Left kidney (tissue), 1 donor: ENCODE measurements at regions not wholly inside any gene's neighbourhood (a gene's known extent, or its start where the extent isn't known, plus 50 kb on each side); places are given as distances from the start of the nearest gene placed in this dataset.
"Not testable (repeated sequence)": the region's sequence is repeated elsewhere in the genome, so short reads cannot be mapped to it uniquely, and the experiment has no call there.

Experiments
- DNase-seq: peaks from one replicate; pipeline ENCODE4 v3.0.0-alpha.2; 2013

DNA sequence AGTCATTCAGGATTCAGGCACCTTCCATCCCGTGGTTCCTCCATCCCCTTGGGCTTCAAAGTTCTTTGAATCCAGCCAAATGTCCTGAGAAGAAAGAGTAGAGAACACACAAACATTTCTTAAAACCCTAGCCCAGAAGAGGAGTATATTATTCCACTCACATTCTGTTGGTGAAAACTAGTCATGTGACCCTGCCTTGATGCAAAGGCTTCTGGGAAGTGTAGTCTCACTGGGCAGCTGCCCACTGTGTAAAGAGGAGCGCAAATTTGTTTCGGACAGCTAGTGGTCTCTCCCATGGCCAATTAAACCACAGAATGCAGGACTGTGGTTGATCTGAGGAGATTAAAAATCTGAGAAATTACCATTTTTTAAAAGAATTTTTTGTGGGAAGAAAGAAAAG, 304.4 kb downstream of the SUCLA2 start:
- DNase-seq: no peak

DNA sequence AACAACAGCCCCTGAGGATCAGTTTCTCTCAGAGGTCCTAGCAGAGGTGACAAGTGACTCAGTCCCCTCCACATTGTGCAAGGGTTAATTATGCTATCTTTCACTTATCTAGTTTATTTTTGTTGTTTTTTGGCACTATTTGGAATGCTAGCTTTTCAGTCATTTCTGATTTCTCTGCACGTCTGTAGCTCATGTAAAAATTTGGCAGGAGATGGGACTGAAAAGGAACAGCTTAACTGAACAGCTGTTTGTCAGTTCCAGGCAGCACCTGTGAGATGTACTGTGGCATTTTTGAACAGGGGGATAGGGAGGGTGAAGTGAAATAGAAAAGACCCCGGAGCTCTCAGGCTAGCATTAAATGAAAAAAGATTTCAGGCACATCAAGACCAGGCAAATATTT, 313.5 kb downstream of the SUCLA2 start:
- no peak for DNase-seq

DNA sequence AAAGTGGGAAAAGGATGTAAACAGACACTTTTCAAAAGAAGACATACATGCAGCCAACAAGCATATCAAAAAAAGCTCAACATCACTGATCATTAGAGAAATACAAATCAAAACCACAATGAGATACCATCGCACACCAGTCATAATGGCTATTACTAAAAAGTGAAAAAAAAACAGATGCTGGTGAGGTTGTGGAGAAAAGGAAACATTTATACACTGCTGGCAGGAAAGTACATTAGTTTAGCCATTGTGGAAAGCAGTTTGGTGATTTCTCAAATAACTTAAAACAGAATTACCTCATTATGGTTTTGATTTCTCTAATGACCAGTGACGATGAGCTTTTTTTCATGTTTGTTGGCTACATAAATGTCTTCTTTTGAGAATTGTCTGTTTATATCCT, 315.9 kb downstream of the SUCLA2 start:
- not testable (repeated sequence) for DNase-seq

DNA sequence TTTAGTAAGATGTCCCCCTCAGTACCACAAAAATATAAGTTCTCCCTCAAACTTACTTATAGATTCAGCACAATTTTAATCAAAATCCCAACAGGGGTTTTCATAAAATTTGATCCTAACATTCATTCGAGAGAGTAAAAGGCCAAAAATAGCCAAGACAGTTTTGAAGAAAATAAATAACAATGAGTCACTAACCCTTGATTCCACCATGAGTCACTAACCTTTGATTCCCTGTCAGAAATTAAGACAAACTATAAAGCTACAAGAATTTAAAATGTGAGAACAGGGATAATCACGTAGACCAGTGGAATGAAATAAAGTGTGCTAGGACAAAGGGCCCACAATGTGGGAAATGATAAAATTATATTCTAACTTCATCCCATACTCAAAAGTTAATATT, 320.3 kb downstream of the SUCLA2 start:
- no peak for DNase-seq

DNA sequence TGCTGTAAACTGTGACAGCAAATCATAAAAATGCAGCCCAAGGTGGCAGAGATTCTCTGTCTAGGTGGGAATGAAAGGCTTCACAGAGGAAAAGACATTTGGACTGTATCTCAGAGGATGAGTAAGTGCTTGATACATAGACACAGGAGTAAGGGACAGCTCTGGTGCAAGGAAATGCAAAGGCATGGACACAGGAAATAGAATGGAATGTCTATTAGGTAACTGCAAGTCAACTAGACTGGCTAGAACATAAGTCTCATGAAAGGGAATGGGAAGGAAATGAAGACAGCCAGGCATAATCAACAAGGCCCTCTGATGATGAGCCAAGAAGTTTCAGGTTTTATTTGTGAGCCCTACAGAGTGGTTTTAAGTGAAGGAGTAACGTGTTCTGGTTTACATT, 321.7 kb downstream of the SUCLA2 start:
- no peak for DNase-seq

DNA sequence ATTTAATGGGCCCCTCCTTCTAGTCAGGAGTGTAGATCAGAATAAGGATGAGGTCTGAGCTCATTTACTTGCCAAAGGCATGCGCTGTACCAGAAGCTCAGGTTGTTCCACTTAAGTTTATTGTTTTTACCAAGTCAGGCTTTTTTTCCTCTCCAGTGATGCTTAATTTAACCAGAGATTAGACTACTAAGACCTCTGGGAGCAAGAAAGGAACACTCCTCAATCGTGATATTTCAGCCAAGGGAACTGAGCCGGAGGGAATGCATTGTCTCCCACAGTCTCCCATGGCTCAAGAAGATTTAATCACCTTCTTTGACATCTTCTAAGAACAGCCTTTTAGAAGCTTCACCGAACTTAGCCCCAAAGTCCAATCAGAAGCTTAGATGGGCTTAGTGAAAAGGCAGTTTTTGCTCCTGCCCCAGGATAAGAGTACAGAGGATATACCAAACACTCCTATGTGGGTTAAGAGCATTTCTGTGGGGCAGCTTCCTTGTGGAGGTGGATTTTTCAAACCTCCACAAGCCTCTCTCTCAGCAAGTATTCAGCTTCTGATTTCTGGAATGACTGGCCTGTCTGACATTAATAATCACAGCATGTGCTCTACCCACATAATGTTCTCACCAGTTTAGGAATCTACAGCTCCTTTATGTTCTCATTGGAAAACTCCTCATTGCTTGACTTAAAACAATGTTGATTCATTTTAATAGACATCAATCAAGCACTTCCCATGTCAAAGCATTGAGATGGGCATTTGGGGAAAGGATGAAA, 322.7 kb downstream of the SUCLA2 start:
- DNase-seq: no peak

DNA sequence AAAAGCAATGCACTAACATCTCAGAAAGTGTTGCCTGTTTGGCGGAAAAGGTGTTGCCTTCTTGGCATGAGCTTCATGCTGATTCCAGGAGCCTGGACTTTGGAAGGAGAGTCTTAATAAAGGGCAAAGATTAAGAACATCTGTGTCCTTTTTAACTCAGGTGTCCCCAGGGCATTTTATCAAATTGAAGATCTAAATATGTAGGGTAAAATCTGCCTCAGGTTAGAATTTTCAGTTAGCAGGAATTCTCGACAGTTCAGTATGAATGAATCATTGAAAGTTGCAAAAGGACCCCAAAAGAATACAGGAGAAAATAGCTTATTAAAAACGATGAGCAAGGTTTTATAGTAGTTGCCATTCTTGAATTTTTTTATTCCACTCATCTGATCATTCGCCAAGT, 325.2 kb downstream of the SUCLA2 start:
- DNase-seq: no peak

DNA sequence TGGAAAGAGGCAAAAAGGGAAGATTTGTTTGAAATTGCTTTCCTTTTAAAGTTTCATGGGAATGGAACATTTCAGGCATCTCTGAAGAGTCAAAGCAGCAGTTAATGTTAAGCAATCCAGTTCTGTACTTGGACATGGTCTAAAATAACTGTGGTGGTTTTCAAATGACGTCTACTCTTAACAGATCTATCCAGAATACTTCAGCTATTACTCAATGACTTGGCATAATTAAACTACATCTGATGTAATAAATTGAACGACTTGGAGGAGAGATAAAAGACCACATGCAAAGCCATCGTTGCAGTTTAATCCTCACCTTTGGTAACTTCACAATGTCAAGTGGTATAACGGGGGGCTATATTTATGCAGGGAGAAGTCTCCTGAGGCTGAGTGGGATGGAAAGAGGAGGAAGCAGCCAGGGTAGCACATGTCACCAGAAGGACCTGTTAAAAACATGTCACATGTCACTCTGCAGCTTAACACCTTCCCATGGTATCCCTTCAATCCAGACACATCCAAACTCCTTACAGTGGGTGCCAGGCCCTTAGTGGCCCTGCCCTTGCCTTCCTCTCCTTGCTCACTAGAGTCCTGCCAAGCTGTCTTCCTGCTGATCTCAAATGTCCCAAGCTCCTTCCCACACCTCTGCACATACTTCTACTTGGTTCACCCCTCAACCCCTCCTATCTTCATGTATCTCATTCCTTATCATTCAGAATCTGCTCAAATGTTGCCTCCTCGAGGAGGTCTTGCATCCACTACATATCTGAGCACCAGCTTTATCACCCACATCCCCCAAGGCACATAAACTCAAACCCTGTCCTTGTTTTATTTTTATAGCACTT, 327.8 kb downstream of the SUCLA2 start:
- no peak for DNase-seq

DNA sequence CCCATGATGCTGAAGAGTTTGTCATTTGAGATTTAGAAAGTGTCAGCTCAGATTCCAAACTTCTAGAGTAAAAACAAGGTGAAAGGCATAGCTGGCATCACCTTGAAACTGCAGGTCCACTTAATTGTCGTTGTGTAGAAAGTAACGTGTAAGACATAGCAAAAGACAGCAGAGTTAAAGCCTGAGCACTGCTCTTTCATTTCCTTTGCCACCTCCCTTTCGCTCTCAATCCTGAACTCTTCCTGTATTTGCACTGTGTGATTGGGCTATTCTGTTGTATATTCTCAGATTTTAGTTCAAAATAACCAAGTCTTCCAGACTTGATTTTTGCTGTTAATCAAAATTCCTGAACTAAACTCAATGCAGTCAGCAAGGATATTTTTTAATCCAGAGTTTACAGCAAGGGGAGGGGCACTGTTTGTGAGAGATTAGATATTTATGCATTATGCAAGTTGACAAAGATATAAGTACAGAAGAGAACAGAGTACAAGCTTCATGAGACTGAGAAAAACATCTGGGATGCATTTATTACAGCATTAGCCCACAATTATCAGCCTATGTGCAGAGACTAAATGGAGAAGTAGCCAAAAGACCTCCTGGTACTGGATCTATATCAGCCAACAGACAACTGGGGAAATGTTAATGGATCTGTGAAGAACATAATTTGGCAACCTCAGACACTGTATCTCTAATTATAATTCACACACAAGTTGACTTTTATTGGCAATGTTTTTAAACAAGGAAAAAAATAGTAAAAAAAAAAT, 328.6 kb downstream of the SUCLA2 start:
- no peak for DNase-seq

DNA sequence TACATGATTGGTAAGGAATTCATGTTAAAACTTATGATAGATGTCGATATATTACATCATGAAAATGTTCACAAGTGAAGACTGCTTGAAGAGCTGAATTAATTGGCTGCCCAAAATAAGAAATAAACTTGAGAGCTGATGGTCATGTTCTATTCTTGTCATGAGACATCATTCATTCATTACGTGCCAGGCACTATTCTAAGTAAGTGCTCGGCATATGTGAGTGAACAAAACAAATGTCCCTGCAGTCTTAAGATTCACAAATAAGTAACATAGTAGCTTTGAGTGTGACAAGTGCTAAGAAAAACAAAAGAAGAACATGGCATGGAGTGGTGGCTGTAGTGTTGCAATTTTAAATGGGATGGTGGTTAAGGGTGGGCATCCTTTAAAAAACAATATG, 329.3 kb downstream of the SUCLA2 start:
- no peak for DNase-seq

DNA sequence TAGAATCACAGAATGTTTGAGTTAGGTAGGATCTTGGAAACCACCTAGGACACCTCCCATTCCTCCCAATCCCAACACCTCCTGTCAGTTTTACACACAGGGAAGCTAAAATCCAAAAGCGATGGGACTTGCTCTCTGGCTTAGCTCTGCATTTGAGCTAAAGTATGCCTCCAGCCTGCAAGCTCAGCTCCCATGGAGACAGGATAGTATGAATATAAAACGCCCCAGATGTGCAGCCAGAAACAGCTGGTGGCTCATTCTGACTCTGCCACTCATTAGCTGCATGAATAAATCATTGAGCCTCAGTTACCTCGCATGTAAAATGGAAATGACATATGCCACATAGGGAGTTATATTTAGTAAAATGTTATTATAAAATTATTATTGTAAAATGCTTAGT, 336.0 kb downstream of the SUCLA2 start:
- no peak for DNase-seq

DNA sequence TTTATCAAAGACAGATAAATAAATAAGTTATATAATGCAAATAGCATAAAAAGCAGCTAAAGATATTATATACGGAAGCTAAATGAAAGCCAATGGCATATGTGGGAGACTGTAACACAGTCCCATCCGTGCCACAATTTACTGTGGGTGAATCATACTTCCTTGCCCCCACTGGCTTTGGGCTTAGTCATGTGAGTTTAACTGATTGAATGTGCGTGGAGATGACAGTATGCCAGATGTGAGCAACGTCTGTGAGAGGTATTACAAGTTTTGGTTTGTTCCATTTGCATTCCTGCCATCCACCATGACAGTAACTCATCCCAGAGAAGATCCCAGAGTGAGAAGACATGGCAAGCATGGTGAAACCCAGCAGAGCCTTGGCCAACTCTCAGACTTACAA, 340.0 kb downstream of the SUCLA2 start:
- no peak for DNase-seq

DNA sequence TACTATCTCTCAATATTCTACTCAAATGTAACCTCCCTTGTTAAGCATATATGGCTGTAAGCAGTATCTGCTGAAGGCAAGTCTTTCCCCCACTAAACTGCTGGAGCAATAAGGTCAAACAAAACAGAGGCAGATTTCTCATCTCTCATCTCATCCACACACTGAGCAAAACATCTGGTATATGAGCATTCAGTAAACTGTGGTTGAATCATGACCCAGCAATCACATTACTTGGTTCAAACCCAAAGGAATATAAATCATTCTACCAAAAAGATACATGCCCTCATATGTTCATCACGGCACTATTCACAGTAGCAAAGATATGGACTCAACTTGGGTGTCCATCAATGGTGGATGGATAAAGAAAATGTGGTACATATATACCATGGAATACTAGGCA, 344.4 kb downstream of the SUCLA2 start:
- no peak for DNase-seq

DNA sequence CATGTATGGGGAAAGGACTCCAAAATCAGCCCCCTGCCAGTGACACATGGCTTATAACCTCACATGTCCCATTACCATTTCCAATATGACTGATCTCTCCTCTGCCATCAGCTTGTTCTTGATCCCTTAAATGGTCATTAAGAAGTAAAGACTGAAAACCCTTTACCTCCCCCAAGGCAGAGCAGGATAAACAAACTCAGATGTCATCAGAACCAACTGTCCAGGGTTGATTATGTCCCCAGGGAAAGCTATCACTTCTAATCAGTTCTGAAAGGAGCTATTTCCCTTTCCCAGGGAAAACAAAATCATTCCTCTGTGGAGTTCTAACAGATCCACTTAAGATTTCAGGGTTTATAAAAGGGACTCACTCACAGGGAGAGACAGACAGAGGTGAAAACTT, 350.9 kb downstream of the SUCLA2 start:
- no peak for DNase-seq

DNA sequence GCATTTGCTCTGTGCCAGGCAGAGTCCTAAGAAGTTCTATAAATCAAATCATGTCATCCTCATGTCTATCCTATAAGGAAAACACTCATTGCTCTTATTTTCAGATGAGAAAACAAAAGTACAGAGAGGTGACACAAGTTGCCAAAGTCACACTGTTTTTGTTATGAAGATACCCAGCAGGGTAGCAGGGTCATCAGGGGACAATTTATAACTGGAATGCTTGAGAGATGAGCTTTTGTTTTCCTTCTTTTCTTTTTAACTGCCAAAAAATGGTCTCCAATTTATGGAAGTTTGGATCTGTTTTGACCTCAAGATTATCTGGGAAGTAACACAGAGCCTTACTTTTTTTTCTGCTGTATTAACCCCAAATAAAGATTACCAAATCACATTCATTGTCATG, 354.1 kb downstream of the SUCLA2 start:
- DNase-seq: no peak

DNA sequence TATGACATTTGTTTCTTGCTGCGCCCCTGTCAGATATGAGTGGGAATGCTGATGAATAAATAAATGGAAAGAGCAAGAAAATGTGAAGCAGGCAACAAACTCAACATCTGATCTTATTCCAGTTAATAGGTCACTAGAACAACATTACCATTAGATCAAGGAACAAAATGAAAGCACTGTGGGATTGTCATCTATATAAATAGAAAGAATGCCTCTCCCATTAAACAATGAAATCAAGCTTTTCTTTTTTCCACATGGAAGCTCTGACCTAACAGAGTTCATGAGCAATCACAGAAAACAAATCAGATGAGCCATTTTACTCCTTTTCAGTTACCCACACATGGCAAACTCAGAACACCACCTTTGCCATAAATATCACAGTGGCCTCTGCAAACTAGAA, 354.8 kb downstream of the SUCLA2 start:
- DNase-seq: no peak

DNA sequence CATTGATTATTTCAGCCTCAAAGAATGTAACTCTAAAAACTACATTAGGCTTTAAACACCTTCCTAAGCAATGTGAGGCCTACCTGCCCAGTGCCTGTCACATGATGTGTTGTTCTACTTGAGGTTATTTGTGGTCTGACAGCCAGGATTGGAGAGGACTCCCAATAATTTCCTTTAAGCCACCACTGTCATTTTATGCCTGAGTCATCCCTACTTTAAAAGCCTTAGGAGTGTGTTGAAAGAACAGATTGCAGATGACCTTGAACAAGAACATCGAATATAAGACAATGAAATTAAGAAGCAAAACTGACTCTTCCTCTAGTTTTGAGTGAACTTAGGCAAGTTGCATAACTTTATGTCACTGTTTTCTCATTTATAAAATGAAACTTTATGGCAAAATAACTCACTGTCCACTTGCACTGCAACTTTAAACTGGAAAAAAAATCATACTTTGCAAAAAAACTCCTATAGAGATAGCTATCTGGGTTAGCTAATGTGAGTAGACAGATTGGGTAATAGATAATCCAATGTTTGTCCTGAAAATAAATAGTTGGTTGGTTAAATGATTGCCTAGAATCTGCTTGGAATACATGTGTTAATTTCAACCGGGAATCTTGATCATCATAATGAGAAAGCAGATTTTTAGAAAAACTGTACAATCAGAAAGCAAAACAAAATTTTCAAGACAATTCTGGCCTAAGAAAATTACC, 361.2 kb downstream of the SUCLA2 start:
- DNase-seq: no peak

DNA sequence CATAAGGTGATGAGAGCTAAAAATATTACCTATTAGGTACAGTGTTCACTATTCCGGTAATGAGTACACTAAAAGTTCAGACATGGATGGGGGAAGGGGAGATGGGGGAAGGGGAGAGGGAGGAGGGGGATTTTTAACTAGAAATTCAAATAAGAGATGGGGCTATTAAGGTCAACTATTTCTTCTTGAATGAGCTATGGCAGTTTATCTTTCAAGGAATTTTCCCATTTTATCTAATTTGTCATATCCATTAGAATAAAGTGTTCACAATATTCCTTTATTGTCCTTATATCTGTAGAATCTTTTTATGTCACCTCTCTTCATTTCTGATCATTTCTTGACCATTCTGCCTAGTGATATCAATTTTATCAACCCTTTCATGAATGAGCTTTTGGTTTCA, 362.4 kb downstream of the SUCLA2 start:
- no peak for DNase-seq

DNA sequence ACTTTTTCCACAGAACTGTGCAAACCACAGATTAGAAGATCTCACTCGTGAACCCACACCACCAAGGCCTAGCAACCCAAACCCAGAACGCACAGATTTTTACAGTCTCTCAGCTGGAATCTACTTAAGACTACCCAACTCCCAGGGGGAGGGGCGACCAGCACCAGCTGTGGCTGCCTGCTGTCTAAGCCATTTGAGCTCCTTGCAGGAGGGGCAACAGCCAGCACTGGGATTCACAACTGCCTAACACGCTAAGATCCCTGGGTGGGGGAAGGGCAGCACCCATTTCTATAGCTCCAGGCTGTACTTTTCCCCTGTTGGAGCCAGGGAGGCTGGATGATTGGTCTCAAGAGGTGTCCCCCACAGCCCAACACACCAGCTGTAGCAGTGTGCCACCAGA, 368.8 kb downstream of the SUCLA2 start:
- DNase-seq: no peak

DNA sequence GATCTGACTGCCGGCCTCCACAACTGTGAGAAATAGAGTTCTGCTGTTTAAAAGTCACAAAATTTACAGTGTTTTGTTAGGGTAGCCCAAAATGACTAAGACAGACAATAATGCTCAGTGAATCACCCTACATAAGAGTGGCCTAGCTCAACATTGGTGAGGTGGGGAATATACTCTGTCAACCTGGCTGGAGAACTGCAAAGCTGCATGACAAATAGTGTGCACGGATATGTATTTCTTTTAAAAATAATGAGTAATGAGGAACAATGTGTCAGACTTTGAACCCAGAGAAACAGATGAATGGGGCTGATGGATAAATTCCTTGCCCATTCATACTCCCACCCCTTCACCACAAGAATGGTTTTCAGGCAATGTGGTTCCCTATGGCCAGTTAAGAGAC, 372.4 kb downstream of the SUCLA2 start:
- no peak for DNase-seq

DNA sequence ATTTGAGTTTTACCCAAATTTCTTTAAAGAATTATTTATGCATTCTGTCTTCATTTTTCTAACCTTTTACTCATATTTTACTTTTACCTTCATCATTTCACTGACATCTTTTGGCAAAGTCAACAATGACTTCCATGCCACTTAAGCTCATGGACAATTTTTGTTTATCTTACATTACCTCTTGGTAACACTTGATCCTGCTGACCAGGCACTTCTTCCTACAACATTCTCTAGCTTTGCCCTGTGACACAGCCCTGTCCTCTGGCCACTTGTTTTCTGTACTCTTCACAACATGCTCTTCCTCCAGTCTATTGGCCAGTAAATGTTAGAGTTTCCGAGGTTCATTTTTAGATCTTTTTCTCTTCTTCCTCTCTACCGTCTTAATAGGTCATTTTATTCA, 377.2 kb downstream of the SUCLA2 start:
- DNase-seq: no peak

DNA sequence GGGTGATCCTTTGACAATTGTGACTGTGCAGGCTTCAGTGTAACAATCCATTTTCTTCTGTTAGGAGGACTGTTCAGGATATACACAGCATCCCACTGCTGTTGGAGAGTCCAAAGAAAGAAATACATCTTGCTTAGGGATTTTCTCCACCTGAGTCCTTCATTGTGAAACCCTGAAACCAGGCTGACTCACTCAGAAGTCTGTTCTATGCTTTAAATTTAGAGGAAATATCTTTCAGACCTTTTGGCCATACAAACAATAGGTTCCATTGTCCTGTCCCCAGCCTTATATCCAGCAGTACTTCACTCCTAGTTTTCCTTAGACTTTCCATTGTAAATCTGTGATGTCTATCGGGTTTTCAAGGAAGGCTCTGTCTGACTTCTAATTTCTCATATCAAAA, 379.1 kb downstream of the SUCLA2 start:
- no peak for DNase-seq
